ENCODE measurements at regions not wholly inside any gene's neighbourhood (a gene's known extent, or its start where the extent isn't known, plus 50 kb on each side); places are given as distances from the start of the nearest gene placed in this dataset.

DNA sequence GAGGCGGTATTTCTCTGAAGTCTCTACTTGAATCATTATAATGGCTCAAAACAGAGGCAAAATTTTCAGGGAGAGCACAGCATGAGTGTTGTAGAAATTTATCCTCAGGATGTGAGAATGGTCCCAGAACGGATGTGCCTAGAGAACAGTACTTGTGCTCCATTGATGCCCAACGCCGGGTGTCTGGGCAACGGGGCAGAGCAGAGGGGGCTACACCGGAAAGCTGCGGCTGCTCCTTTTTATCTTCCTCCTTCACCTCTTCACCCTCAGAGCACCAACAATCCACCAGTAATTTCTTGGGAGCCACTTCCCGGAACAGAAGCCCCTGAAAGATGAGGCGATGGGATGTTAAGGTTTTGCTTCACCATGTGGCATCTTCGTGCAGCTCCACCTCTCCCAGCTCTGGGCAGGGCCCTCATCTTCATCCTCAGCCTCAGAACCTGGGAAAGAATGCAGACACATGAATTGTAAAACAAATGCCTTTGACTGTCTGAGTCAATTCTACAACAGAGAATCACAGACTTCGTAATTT is 71.5 kb downstream of the PTGR3 start:
- DNase-seq = no peak

GRCh38 chr18:75135158-75135725 is 73.7 kb downstream of the PTGR3 start:
- H2AFZ ChIP-seq = no peak overlapping the region
- no peaks in the 10 kb centered on the region for H3K9me3 ChIP-seq (ENCODE audit: low read depth)
- DNase-seq = no peak
- no peak overlapping the region for H3K9ac ChIP-seq
- no peak overlapping the region for H3K4me3 ChIP-seq
- no peaks in the 10 kb centered on the region for H3K36me3 ChIP-seq (ENCODE audit: low read depth)
- H3F3A ChIP-seq (ENCODE audit: insufficient read depth) = no peaks in the 10 kb centered on the region
- H3K4me2 ChIP-seq (ENCODE audit: unreplicated experiment) = no peak overlapping the region
- peaks cover 9% of the 10 kb centered on the region for H3K27me3 ChIP-seq (replicated peaks; ENCODE audit: insufficient read depth)
- TF ChIP-seq EZH2 (IDR thresholded peaks at IDR 0.05; ENCODE audit: insufficient read depth, poor library complexity, severe bottlenecking) (no peak), EZH2phosphoT487 (IDR thresholded peaks at IDR 0.05; ENCODE audit: insufficient read depth, low read depth) (no peak)
- H4K20me1 ChIP-seq (ENCODE audit: insufficient read depth) = no peaks in the 10 kb centered on the region
- H3K27ac ChIP-seq = no peak overlapping the region
- in situ Hi-C loops (cut with MboI) = no loop called here
- peaks cover 7% of the 10 kb centered on the region for H3K4me1 ChIP-seq (ENCODE audit: insufficient read depth)
- H3K9me2 ChIP-seq (ENCODE audit: insufficient read depth) = no peaks in the 10 kb centered on the region
- 69 to 79% methylated on average over 14 of the region's 14 CpGs for WGBS, 2 experiments (ENCODE audit: low coverage in 1 of 2, low lambda C conversion rate in 2 of 2, missing lambda C conversion rate in 2 of 2)
- no peaks in the 10 kb centered on the region for H3K79me2 ChIP-seq (ENCODE audit: insufficient read depth)

More for the DNA sequence above, 71.5 kb downstream of the PTGR3 start:
- H3K4me2 ChIP-seq (ENCODE audit: unreplicated experiment) = no peak overlapping the region
- no peak for TF ChIP-seq EZH2 (IDR thresholded peaks at IDR 0.05; ENCODE audit: insufficient read depth, poor library complexity, severe bottlenecking)
- no peak for TF ChIP-seq EZH2phosphoT487 (IDR thresholded peaks at IDR 0.05; ENCODE audit: insufficient read depth, low read depth)
- H2AFZ ChIP-seq = no peak overlapping the region
- no peaks in the 10 kb centered on the region for H3K9me3 ChIP-seq (ENCODE audit: low read depth)
- H3K27ac ChIP-seq = no peak overlapping the region
- in situ Hi-C loops (cut with MboI) = no loop called here
- no peaks in the 10 kb centered on the region for H3K4me1 ChIP-seq (ENCODE audit: insufficient read depth)
- WGBS, 2 experiments (ENCODE audit: low coverage in 1 of 2, low lambda C conversion rate in 2 of 2, missing lambda C conversion rate in 2 of 2) = 80 to 83% methylated on average over 11 of the region's 11 CpGs
- no peaks in the 10 kb centered on the region for H3K79me2 ChIP-seq (ENCODE audit: insufficient read depth)
- no peaks in the 10 kb centered on the region for H3F3A ChIP-seq (ENCODE audit: insufficient read depth)
- no peaks in the 10 kb centered on the region for H4K20me1 ChIP-seq (ENCODE audit: insufficient read depth)
- H3K36me3 ChIP-seq (ENCODE audit: low read depth) = no peaks in the 10 kb centered on the region
- peaks cover 5% of the 10 kb centered on the region; the same call in 1 of the 2 replicates for H3K27me3 ChIP-seq (replicated peaks; ENCODE audit: insufficient read depth)
- no peak overlapping the region for H3K4me3 ChIP-seq
- no peak overlapping the region for H3K9ac ChIP-seq
- H3K9me2 ChIP-seq (ENCODE audit: insufficient read depth) = no peaks in the 10 kb centered on the region

GRCh38 chr18:75134611-75134975 is 74.3 kb downstream of the PTGR3 start:
- no peak for DNase-seq
- 74 to 86% methylated on average over 10 to 11 of the region's 11 CpGs for WGBS, 2 experiments (ENCODE audit: low coverage in 1 of 2, low lambda C conversion rate in 2 of 2, missing lambda C conversion rate in 2 of 2)
- H2AFZ ChIP-seq = no peak overlapping the region
- H3K4me3 ChIP-seq = no peak overlapping the region
- no peaks in the 10 kb centered on the region for H3K36me3 ChIP-seq (ENCODE audit: low read depth)
- in situ Hi-C loops (cut with MboI) = no loop called here
- no peaks in the 10 kb centered on the region for H3F3A ChIP-seq (ENCODE audit: insufficient read depth)
- no peaks in the 10 kb centered on the region for H4K20me1 ChIP-seq (ENCODE audit: insufficient read depth)
- H3K4me2 ChIP-seq (ENCODE audit: unreplicated experiment) = no peak overlapping the region
- no peaks in the 10 kb centered on the region for H3K79me2 ChIP-seq (ENCODE audit: insufficient read depth)
- H3K9ac ChIP-seq = no peak overlapping the region
- no peaks in the 10 kb centered on the region for H3K9me2 ChIP-seq (ENCODE audit: insufficient read depth)
- TF ChIP-seq EZH2 (IDR thresholded peaks at IDR 0.05; ENCODE audit: insufficient read depth, poor library complexity, severe bottlenecking) (no peak), EZH2phosphoT487 (IDR thresholded peaks at IDR 0.05; ENCODE audit: insufficient read depth, low read depth) (no peak)
- peaks cover 7% of the 10 kb centered on the region for H3K4me1 ChIP-seq (ENCODE audit: insufficient read depth)
- no peak overlapping the region for H3K27ac ChIP-seq
- H3K27me3 ChIP-seq (replicated peaks; ENCODE audit: insufficient read depth) = peaks cover 9% of the 10 kb centered on the region
- H3K9me3 ChIP-seq (ENCODE audit: low read depth) = no peaks in the 10 kb centered on the region

GRCh38 chr18:75133721-75134610 is 75.0 kb downstream of the PTGR3 start:
- Histone ChIP-seq H3F3A (ENCODE audit: insufficient read depth) (no peaks in the 10 kb centered on the region), H3K4me3 (no peak overlapping the region), H4K20me1 (ENCODE audit: insufficient read depth) (no peaks in the 10 kb centered on the region), H3K9me3 (ENCODE audit: low read depth) (no peaks in the 10 kb centered on the region), H3K27ac (no peak overlapping the region), H3K27me3 (replicated peaks; ENCODE audit: insufficient read depth) (peaks cover 9% of the 10 kb centered on the region), H3K36me3 (ENCODE audit: low read depth) (no peaks in the 10 kb centered on the region), H3K4me2 (ENCODE audit: unreplicated experiment) (no peak overlapping the region), H3K9me2 (ENCODE audit: insufficient read depth) (no peaks in the 10 kb centered on the region), H2AFZ (no peak overlapping the region), H3K4me1 (ENCODE audit: insufficient read depth) (peaks cover 7% of the 10 kb centered on the region), H3K9ac (no peak overlapping the region), H3K79me2 (ENCODE audit: insufficient read depth) (no peaks in the 10 kb centered on the region)
- TF ChIP-seq EZH2phosphoT487 (IDR thresholded peaks at IDR 0.05; ENCODE audit: insufficient read depth, low read depth) (no peak), EZH2 (IDR thresholded peaks at IDR 0.05; ENCODE audit: insufficient read depth, poor library complexity, severe bottlenecking) (no peak)
- WGBS, 2 experiments (ENCODE audit: low coverage in 1 of 2, low lambda C conversion rate in 2 of 2, missing lambda C conversion rate in 2 of 2) = 76 to 84% methylated on average over 27 to 28 of the region's 28 CpGs
- in situ Hi-C loops (cut with MboI) = no loop called here
- no peak for DNase-seq

Measured in GM23248 (cell line).